HG02588 (cell line): ENCODE measurements at regions not wholly inside any gene's neighbourhood (a gene's known extent, or its start where the extent isn't known, plus 50 kb on each side); places are given as distances from the start of the nearest gene placed in this dataset.
"Not testable (repeated sequence)": the region's sequence is repeated elsewhere in the genome, so short reads cannot be mapped to it uniquely, and the experiment has no call there.

Experiments used
- ATAC-seq: cut with Tn5 transposase; IDR thresholded peaks from one replicate; pipeline ENCODE4 v1.9.1; 2021; ENCODE audit warnings: mild to moderate bottlenecking, moderate library complexity; ENCODE audit not compliant: unreplicated experiment

GRCh38 chr3:8112587-8112986, 389.0 kb upstream of the LMCD1 start:
- no peak for ATAC-seq

- ATAC-seq, result no peak
These were observed 388.0 kb upstream of the LMCD1 start for GRCh38 chr3:8113626-8114025.

GRCh38 chr3:8128686-8129085, 372.9 kb upstream of the LMCD1 start:
- no peak for ATAC-seq

GRCh38 chr3:8136553-8136952, 365.1 kb upstream of the LMCD1 start:
- no peak for ATAC-seq

- ATAC-seq, result no peak
These were observed 358.4 kb upstream of the LMCD1 start for GRCh38 chr3:8143186-8143585.

GRCh38 chr3:8145661-8146060, 356.0 kb upstream of the LMCD1 start:
- no peak for ATAC-seq

GRCh38 chr3:8147711-8148110, 353.9 kb upstream of the LMCD1 start:
- no peak for ATAC-seq

- no peak for ATAC-seq
These were observed 348.7 kb upstream of the LMCD1 start for GRCh38 chr3:8152821-8153418.

- ATAC-seq, result no peak
These were observed 347.8 kb upstream of the LMCD1 start for GRCh38 chr3:8153800-8154199.

GRCh38 chr3:8154617-8155016, 347.0 kb upstream of the LMCD1 start:
- ATAC-seq, result no peak

- ATAC-seq, result no peak
These were observed 345.5 kb upstream of the LMCD1 start for GRCh38 chr3:8156138-8156537.

GRCh38 chr3:8156831-8157230, 344.8 kb upstream of the LMCD1 start:
- ATAC-seq, result no peak

GRCh38 chr3:8157640-8158039, 344.0 kb upstream of the LMCD1 start:
- no peak for ATAC-seq

- ATAC-seq, result no peak
These were observed 337.5 kb upstream of the LMCD1 start for GRCh38 chr3:8164145-8164544.

GRCh38 chr3:8166014-8166413, 335.6 kb upstream of the LMCD1 start:
- ATAC-seq, result no peak

GRCh38 chr3:8170971-8171508, 330.6 kb upstream of the LMCD1 start:
- no peak for ATAC-seq

GRCh38 chr3:8173892-8174291, 327.7 kb upstream of the LMCD1 start:
- ATAC-seq, result no peak

GRCh38 chr3:8176759-8177483, 324.7 kb upstream of the LMCD1 start:
- ATAC-seq, result not testable (repeated sequence)

GRCh38 chr3:8178516-8178915, 323.1 kb upstream of the LMCD1 start:
- not testable (repeated sequence) for ATAC-seq

GRCh38 chr3:8182904-8183303, 318.7 kb upstream of the LMCD1 start:
- ATAC-seq, result no peak

GRCh38 chr3:8183627-8184026, 318.0 kb upstream of the LMCD1 start:
- no peak for ATAC-seq

- ATAC-seq, result no peak
These were observed 315.4 kb upstream of the LMCD1 start for GRCh38 chr3:8186213-8186612.

- ATAC-seq, result no peak
These were observed 313.6 kb upstream of the LMCD1 start for GRCh38 chr3:8187996-8188395.
